ENCODE measurements at regions not wholly inside any gene's neighbourhood (a gene's known extent, or its start where the extent isn't known, plus 50 kb on each side); places are given as distances from the start of the nearest gene placed in this dataset.

GRCh38 chr22:47787501-47788227 is 1025.2 kb downstream of the TBC1D22A start:
- DNase-seq (ENCODE audit: low spot score) = peak; percentile 7

- peak; percentile 7 for DNase-seq (ENCODE audit: low spot score)
Measured at GRCh38 chr22:47786650-47787290, 1024.3 kb downstream of the TBC1D22A start.

- DNase-seq (ENCODE audit: low spot score) = peak; percentile 3
Measured at GRCh38 chr22:47784991-47785390, 1022.5 kb downstream of the TBC1D22A start.

- peak; percentile 2 for DNase-seq (ENCODE audit: low spot score)
Measured at GRCh38 chr22:47784367-47784983, 1022.0 kb downstream of the TBC1D22A start.

GRCh38 chr22:47783433-47784366 is 1021.2 kb downstream of the TBC1D22A start:
- DNase-seq (ENCODE audit: low spot score) = peak; percentile 6

GRCh38 chr22:47782328-47783075 is 1020.1 kb downstream of the TBC1D22A start:
- peak; percentile 6 for DNase-seq (ENCODE audit: low spot score)

GRCh38 chr22:47781427-47782111 is 1019.1 kb downstream of the TBC1D22A start:
- no peak for DNase-seq (ENCODE audit: low spot score)

GRCh38 chr22:47781024-47781423 is 1018.6 kb downstream of the TBC1D22A start:
- DNase-seq (ENCODE audit: low spot score) = no peak

GRCh38 chr22:47780281-47780875 is 1017.9 kb downstream of the TBC1D22A start:
- no peak for DNase-seq (ENCODE audit: low spot score)

- DNase-seq (ENCODE audit: low spot score) = no peak
Measured at GRCh38 chr22:47779474-47779873, 1017.0 kb downstream of the TBC1D22A start.

GRCh38 chr22:47778160-47778658 is 1015.8 kb downstream of the TBC1D22A start:
- DNase-seq (ENCODE audit: low spot score) = no peak

GRCh38 chr22:47777426-47777825 is 1015.0 kb downstream of the TBC1D22A start:
- no peak for DNase-seq (ENCODE audit: low spot score)

GRCh38 chr22:47776329-47776728 is 1013.9 kb downstream of the TBC1D22A start:
- no peak for DNase-seq (ENCODE audit: low spot score)

- no peak for DNase-seq (ENCODE audit: low spot score)
Measured at GRCh38 chr22:47775686-47776085, 1013.2 kb downstream of the TBC1D22A start.

GRCh38 chr22:47775191-47775590 is 1012.7 kb downstream of the TBC1D22A start:
- no peak for DNase-seq (ENCODE audit: low spot score)

- no peak for DNase-seq (ENCODE audit: low spot score)
Measured at GRCh38 chr22:47773635-47774034, 1011.2 kb downstream of the TBC1D22A start.

- DNase-seq (ENCODE audit: low spot score) = no peak
Measured at GRCh38 chr22:47772864-47773263, 1010.4 kb downstream of the TBC1D22A start.

GRCh38 chr22:47769652-47770051 is 1007.2 kb downstream of the TBC1D22A start:
- no peak for DNase-seq (ENCODE audit: low spot score)

GRCh38 chr22:47768027-47768426 is 1005.6 kb downstream of the TBC1D22A start:
- DNase-seq (ENCODE audit: low spot score) = no peak

GRCh38 chr22:47767403-47767802 is 1005.0 kb downstream of the TBC1D22A start:
- no peak for DNase-seq (ENCODE audit: low spot score)
